Prostate gland (tissue), 2 donors: ENCODE measurements at regions not wholly inside any gene's neighbourhood (a gene's known extent, or its start where the extent isn't known, plus 50 kb on each side); places are given as distances from the start of the nearest gene placed in this dataset.

Experiments used
- CTCF ChIP-seq, 4 experiments: fragments of 200-600 bp in 2 of 4; fragments of 450-650 bp in 2 of 4; sonication (generic) in 2 of 4; IDR thresholded peaks; 1 replicate in 3 of 4; 2 replicates in 1 of 4; pipeline ENCODE4 v1.5.1; 2016 to 2019; ENCODE audit warnings: antibody characterized with exemption in 4 of 4, mild to moderate bottlenecking in 2 of 4, moderate library complexity in 2 of 4
- POLR2A ChIP-seq: fragments of 450-650 bp; IDR thresholded peaks from one replicate; pipeline ENCODE4 v1.6.1; 2016; ENCODE audit warnings: antibody characterized with exemption, mild to moderate bottlenecking

- TF ChIP-seq POLR2A: no peak
- no peak for TF ChIP-seq CTCF (IDR thresholded peaks at IDR 0.05)
Observed at GRCh38 chr9:82745919-82746318, 317.0 kb downstream of the RASEF start.
